ENCODE measurements at regions not wholly inside any gene's neighbourhood (a gene's known extent, or its start where the extent isn't known, plus 50 kb on each side); places are given as distances from the start of the nearest gene placed in this dataset.

DNA sequence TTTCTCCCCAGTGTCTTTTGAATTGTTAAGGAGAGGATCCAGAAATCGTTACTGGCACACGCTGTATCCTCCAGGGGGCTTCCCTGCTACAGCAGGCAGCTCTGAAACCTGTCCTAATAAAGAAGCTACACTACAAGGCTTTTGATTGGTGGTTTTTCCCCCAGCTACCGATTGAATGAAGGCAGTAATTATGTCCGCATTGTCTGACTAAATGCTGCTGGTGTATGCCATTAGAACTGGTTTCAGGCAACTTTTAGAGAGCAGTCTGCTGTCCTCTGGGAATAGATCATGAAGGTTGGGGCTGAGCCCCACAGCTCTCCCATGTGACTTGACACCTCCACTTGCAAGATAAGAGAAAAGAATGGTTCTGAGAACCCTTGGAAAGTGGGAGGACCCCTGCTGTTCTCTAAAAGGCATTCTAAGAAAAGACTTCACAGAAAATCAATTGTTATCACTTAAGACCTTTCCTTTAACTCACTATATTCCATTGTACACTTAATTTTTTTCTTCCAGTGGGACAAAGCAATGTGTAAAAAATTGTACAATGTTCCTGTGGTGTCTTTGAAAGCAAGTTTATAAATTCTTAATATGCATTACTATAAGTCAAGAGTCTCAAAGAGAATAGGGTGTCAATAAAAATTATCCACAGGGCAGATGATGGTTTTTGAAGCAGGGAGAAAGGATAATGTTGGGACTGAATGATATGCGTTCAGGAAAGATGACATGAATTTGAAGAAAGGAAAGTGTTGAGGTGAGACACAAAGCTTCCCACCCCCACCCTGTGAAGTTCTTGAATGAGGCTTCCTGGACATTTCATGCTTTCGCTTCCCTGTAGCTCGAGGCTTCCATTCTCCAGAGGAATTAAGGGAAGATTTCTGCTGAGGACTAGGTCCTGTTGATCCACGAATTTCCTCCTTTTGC is 53.0 kb upstream of the DAZL start:
- no peak for DNase-seq (ENCODE audit: low read depth, low spot score)
- POLR2A ChIA-PET = no interaction called here
- BruUV-seq (replicated peaks) = no TSS peak
- no peaks in the 10 kb centered on the region for H3K79me2 ChIP-seq (ENCODE audit: control insufficient read depth, insufficient read depth, low read length)
- H3K9me3 ChIP-seq (replicated peaks; ENCODE audit: control insufficient read depth, insufficient read depth, low read length) = no peaks in the 10 kb centered on the region
- no peak overlapping the region for H3K27ac ChIP-seq (ENCODE audit: insufficient read depth, low read depth, low read length)
- no peaks in the 10 kb centered on the region for H4K20me1 ChIP-seq (replicated peaks; ENCODE audit: control insufficient read depth, extremely low read depth, insufficient read depth, low read length)
- H3K4me2 ChIP-seq (ENCODE audit: insufficient read depth, low read length) = no peak overlapping the region
- intact Hi-C loops (cut with micrococcal nuclease) = no loop called here
- H2AFZ ChIP-seq (ENCODE audit: low read depth, low read length) = no peak overlapping the region
- no peaks in the 10 kb centered on the region for H3K9me1 ChIP-seq (replicated peaks; ENCODE audit: control insufficient read depth, extremely low read depth, insufficient read depth, low read length)
- CTCF ChIA-PET = interaction anchor here (1.4 kb wide), 1 partner anchor 35 kb away, joined by 3 read pairs; no protein-coding TSS in a partner anchor
- no peaks in the 10 kb centered on the region for H3K36me3 ChIP-seq (ENCODE audit: control insufficient read depth in 2 of 2, extremely low read depth in 1 of 2, insufficient read depth in 2 of 2, low read length in 2 of 2)
- H3K4me1 ChIP-seq (ENCODE audit: control insufficient read depth, extremely low read depth, insufficient read depth, low read length) = no peaks in the 10 kb centered on the region
- H3K9ac ChIP-seq (replicated peaks; ENCODE audit: extremely low read depth, insufficient read depth, low read length) = no peak overlapping the region
- dilution Hi-C loops (cut with MboI; ENCODE audit: extremely low pct_ligation_motif_present, low sequenced_read_pairs) = no loop called here
- no peak overlapping the region for H3K4me3 ChIP-seq (replicated peaks in 1 of 3; ENCODE audit: insufficient read depth in 1 of 3, low read depth in 1 of 3, low read length in 3 of 3)
- FAIRE-seq = no peak
- TF ChIP-seq FOS (IDR thresholded peaks at IDR 0.05; ENCODE audit: borderline replicate concordance, insufficient read depth, low read length) = no peak
- TF ChIP-seq, protein P1, sequence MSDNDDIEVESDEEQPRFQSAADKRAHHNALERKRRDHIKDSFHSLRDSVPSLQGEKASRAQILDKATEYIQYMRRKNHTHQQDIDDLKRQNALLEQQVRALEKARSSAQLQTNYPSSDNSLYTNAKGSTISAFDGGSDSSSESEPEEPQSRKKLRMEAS (IDR thresholded peaks at IDR 0.05; ENCODE audit: insufficient read depth, insufficient read length) = no peak
- no peak for TF ChIP-seq MYC (IDR thresholded peaks at IDR 0.05; ENCODE audit: low read depth, low read length)
- TF ChIP-seq POLR2AphosphoS5 (IDR thresholded peaks at IDR 0.05; ENCODE audit: insufficient read depth, low read depth, low read length) = no peak
- no peak for TF ChIP-seq JUN (IDR thresholded peaks at IDR 0.05; ENCODE audit: borderline replicate concordance, insufficient read depth, insufficient read length, low read depth)
- TF ChIP-seq POLR2A (IDR thresholded peaks at IDR 0.05; ENCODE audit: low read depth, low read length) = no peak
- no peak for TF ChIP-seq EZH2 (IDR thresholded peaks at IDR 0.05; ENCODE audit: borderline replicate concordance, low read depth, low read length, severe bottlenecking)
- no peak for TF ChIP-seq CTCF (IDR thresholded peaks at IDR 0.05; ENCODE audit: extremely low read depth in 1 of 2, insufficient read depth in 1 of 2, low read depth in 1 of 2, low read length in 2 of 2)
- no peak for TF ChIP-seq GATA2 (IDR thresholded peaks at IDR 0.05; ENCODE audit: insufficient read depth, insufficient read length, low read depth, low read length)
- peaks cover 0 to 4% of the 10 kb centered on the region in 2 experiments for H3K27me3 ChIP-seq (ENCODE audit: control insufficient read depth in 2 of 2, insufficient read depth in 2 of 2, low read length in 2 of 2)

Measured in endothelial cell of umbilical vein (primary cell).